ENCODE measurements at regions not wholly inside any gene's neighbourhood (a gene's known extent, or its start where the extent isn't known, plus 50 kb on each side); places are given as distances from the start of the nearest gene placed in this dataset.
A peak's percentile ranks its signal among the peaks of the same experiment; 100 is the strongest.

GRCh38 chr22:47395481-47395880 is 633.0 kb downstream of the TBC1D22A start:
- H3K9me3 ChIP-seq (ENCODE audit: low read depth), result no peaks in the 10 kb centered on the region
- no peak overlapping the region for H3K27ac ChIP-seq
- H3K4me3 ChIP-seq, result no peak overlapping the region
- DNase-seq (ENCODE audit: low read depth in 1 of 2, low spot score in 1 of 2), result peak in 1 of 2 donors; percentile 15
- TF ChIP-seq CTCF (IDR thresholded peaks at IDR 0.05; ENCODE audit: low read depth, low read length), result no peak
- H3K4me1 ChIP-seq (ENCODE audit: low read depth), result no peaks in the 10 kb centered on the region
- no peaks in the 10 kb centered on the region for H3K27me3 ChIP-seq
- H3K36me3 ChIP-seq, result no peaks in the 10 kb centered on the region

DNA sequence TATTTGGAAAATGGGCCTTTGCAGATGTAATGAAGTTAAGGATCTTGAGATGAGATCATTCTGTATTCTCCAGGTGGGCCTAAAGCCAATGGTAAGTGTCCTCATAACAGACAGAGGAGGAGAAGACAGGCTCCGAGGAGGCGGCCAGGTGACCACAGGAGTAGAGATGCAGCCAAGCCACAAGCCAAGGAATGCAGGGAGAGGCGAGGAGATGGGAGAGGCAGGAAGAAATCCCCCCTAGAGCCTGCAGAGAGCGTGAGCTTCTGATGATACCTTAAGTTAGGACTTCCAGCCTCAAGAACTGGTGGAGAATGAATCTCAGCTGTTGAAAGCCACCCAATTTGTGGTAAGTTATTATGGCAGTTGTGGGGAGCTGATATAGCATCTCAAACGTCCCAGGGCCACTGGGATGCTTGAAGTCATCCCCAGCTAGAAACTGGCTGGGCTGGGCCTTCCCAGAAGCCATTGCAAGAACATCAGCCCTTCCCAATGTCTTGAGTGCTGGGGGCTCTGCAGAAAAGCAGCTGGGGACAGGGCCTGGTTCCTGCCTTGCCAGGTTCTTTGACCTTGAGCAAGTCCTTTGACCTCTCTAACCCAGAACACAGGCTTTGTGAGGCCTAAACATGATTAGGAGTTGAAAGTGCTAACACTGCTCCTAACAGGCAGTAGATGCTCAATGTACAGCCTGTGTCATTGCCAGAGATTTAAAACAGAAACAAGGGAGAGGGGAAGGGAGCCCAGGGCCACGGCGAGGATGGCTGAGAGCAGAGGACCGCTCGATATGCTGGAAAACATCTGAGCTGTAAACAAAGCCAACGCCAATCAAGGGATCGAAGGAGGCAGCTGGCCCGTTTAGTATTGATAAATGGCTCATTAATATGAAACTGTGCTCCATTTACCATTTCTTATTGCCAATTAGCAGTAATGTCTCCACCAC is 632.3 kb downstream of the TBC1D22A start:
- Histone ChIP-seq H3K27ac (no peak overlapping the region), H3K4me1 (ENCODE audit: low read depth) (no peaks in the 10 kb centered on the region), H3K4me3 (no peak overlapping the region), H3K36me3 (no peaks in the 10 kb centered on the region), H3K9me3 (ENCODE audit: low read depth) (no peaks in the 10 kb centered on the region), H3K27me3 (no peaks in the 10 kb centered on the region)
- DNase-seq (ENCODE audit: low read depth in 1 of 2, low spot score in 1 of 2), result no peak
- no peak for TF ChIP-seq CTCF (IDR thresholded peaks at IDR 0.05; ENCODE audit: low read depth, low read length)

GRCh38 chr22:47393191-47393590 is 630.7 kb downstream of the TBC1D22A start:
- Histone ChIP-seq H3K27me3 (no peaks in the 10 kb centered on the region), H3K9me3 (ENCODE audit: low read depth) (no peaks in the 10 kb centered on the region), H3K4me1 (ENCODE audit: low read depth) (no peaks in the 10 kb centered on the region), H3K4me3 (no peak overlapping the region), H3K36me3 (no peaks in the 10 kb centered on the region), H3K27ac (no peak overlapping the region)
- no peak for DNase-seq (ENCODE audit: low read depth in 1 of 2, low spot score in 1 of 2)
- TF ChIP-seq CTCF (IDR thresholded peaks at IDR 0.05; ENCODE audit: low read depth, low read length), result no peak

DNA sequence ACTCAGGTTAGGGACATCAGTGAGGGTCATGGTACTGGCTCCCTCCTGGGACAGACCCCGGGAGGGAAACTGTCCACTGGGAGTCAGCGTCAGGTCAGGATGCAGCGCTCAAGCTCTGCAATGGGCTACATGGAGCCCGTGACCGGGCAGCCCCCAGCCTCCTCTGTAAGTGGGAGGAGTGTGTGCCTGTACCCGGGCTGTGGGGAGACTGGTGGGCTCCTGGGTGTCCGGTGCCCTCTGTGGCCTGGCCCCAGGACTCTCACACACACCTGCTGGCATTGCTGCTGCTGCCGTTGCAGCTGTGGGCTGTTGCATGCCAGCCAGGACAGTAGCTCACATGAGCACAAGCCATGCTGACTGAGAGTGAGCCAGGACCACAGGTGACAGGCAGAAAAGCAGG is 630.3 kb downstream of the TBC1D22A start:
- H3K4me1 ChIP-seq (ENCODE audit: low read depth), result no peaks in the 10 kb centered on the region
- no peaks in the 10 kb centered on the region for H3K9me3 ChIP-seq (ENCODE audit: low read depth)
- no peaks in the 10 kb centered on the region for H3K36me3 ChIP-seq
- no peak overlapping the region for H3K4me3 ChIP-seq
- no peak for DNase-seq (ENCODE audit: low read depth in 1 of 2, low spot score in 1 of 2)
- no peak overlapping the region for H3K27ac ChIP-seq
- H3K27me3 ChIP-seq, result no peaks in the 10 kb centered on the region
- no peak for TF ChIP-seq CTCF (IDR thresholded peaks at IDR 0.05; ENCODE audit: low read depth, low read length)

GRCh38 chr22:47392054-47392347 is 629.6 kb downstream of the TBC1D22A start:
- Histone ChIP-seq H3K27me3 (no peaks in the 10 kb centered on the region), H3K27ac (no peak overlapping the region), H3K4me1 (ENCODE audit: low read depth) (no peaks in the 10 kb centered on the region), H3K4me3 (no peak overlapping the region), H3K9me3 (ENCODE audit: low read depth) (no peaks in the 10 kb centered on the region), H3K36me3 (no peaks in the 10 kb centered on the region)
- no peak for TF ChIP-seq CTCF (IDR thresholded peaks at IDR 0.05; ENCODE audit: low read depth, low read length)
- no peak for DNase-seq (ENCODE audit: low read depth in 1 of 2, low spot score in 1 of 2)
